ENCODE measurements at regions not wholly inside any gene's neighbourhood (a gene's known extent, or its start where the extent isn't known, plus 50 kb on each side); places are given as distances from the start of the nearest gene placed in this dataset.

DNA sequence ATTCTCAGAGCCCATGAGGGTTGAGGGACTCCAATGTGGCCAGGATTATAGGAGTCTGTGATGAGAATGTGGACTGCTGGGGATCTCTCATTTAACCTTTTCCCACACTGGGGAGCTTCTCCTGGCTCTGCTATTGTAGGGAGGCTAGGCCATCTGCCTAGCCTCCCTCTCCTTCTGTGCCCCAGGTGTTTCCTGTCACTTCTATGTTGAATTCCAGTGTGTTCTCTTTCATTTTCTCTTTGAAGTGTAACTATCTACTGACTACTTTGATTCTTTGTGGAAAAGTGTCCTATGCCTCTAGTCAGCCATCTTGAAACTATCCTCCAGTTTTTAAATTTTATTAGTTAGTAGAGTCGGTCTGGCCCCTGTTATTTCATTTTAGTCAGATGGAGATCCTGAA lies 53.4 kb upstream of the ABCD2 start:
- no peak for TF ChIP-seq EZH2 (IDR thresholded peaks at IDR 0.05; ENCODE audit: borderline replicate concordance, control insufficient read depth, low read depth, low read length)
- no peak for TF ChIP-seq RCOR1 (conservative IDR thresholded peaks at IDR 0.05; ENCODE audit: low read depth, low read length)
- no peak for TF ChIP-seq NR2F1 (conservative IDR thresholded peaks at IDR 0.05)
- TF ChIP-seq, protein P1, sequence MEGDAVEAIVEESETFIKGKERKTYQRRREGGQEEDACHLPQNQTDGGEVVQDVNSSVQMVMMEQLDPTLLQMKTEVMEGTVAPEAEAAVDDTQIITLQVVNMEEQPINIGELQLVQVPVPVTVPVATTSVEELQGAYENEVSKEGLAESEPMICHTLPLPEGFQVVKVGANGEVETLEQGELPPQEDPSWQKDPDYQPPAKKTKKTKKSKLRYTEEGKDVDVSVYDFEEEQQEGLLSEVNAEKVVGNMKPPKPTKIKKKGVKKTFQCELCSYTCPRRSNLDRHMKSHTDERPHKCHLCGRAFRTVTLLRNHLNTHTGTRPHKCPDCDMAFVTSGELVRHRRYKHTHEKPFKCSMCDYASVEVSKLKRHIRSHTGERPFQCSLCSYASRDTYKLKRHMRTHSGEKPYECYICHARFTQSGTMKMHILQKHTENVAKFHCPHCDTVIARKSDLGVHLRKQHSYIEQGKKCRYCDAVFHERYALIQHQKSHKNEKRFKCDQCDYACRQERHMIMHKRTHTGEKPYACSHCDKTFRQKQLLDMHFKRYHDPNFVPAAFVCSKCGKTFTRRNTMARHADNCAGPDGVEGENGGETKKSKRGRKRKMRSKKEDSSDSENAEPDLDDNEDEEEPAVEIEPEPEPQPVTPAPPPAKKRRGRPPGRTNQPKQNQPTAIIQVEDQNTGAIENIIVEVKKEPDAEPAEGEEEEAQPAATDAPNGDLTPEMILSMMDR (IDR thresholded peaks at IDR 0.05 in 2 of 3, conservative IDR thresholded peaks at IDR 0.05 in 1 of 3; ENCODE audit: control insufficient read depth in 2 of 3, extremely low read depth in 1 of 3, insufficient read depth in 1 of 3, low read depth in 3 of 3, low read length in 3 of 3), result no peak
- TF ChIP-seq, protein P2, sequence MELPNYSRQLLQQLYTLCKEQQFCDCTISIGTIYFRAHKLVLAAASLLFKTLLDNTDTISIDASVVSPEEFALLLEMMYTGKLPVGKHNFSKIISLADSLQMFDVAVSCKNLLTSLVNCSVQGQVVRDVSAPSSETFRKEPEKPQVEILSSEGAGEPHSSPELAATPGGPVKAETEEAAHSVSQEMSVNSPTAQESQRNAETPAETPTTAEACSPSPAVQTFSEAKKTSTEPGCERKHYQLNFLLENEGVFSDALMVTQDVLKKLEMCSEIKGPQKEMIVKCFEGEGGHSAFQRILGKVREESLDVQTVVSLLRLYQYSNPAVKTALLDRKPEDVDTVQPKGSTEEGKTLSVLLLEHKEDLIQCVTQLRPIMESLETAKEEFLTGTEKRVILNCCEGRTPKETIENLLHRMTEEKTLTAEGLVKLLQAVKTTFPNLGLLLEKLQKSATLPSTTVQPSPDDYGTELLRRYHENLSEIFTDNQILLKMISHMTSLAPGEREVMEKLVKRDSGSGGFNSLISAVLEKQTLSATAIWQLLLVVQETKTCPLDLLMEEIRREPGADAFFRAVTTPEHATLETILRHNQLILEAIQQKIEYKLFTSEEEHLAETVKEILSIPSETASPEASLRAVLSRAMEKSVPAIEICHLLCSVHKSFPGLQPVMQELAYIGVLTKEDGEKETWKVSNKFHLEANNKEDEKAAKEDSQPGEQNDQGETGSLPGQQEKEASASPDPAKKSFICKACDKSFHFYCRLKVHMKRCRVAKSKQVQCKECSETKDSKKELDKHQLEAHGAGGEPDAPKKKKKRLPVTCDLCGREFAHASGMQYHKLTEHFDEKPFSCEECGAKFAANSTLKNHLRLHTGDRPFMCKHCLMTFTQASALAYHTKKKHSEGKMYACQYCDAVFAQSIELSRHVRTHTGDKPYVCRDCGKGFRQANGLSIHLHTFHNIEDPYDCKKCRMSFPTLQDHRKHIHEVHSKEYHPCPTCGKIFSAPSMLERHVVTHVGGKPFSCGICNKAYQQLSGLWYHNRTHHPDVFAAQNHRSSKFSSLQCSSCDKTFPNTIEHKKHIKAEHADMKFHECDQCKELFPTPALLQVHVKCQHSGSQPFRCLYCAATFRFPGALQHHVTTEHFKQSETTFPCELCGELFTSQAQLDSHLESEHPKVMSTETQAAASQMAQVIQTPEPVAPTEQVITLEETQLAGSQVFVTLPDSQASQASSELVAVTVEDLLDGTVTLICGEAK (IDR thresholded peaks at IDR 0.05; ENCODE audit: borderline replicate concordance), result no peak
- no peak for TF ChIP-seq POLR2A (IDR thresholded peaks at IDR 0.05; ENCODE audit: low read depth, low read length)
- TF ChIP-seq SRF (IDR thresholded peaks at IDR 0.05; ENCODE audit: low read depth in 2 of 2, low read length in 2 of 2), result no peak
- no peak for TF ChIP-seq ZNF24 (IDR thresholded peaks at IDR 0.05)
- no peak for TF ChIP-seq GABPA (IDR thresholded peaks at IDR 0.05; ENCODE audit: low read depth)
- no peak for TF ChIP-seq SREBF2 (IDR thresholded peaks at IDR 0.05; ENCODE audit: low read length)
